ENCODE measurements at regions not wholly inside any gene's neighbourhood (a gene's known extent, or its start where the extent isn't known, plus 50 kb on each side); places are given as distances from the start of the nearest gene placed in this dataset.

GRCh38 chr4:185903205-185903604, 91.2 kb upstream of the SORBS2 start:
- POLR2A ChIA-PET = interaction anchor here (0.6 kb wide), 1 partner anchor 12 kb away, joined by 3 read pairs; no protein-coding TSS in a partner anchor

More at GRCh38 chr4:185903205-185903604, 91.2 kb upstream of the SORBS2 start:
- Histone ChIP-seq H3K36me3 (replicated peaks in 1 of 2; ENCODE audit: control insufficient read depth in 1 of 2, insufficient read depth in 2 of 2, low read length in 1 of 2) (no peaks in the 10 kb centered on the region), H3K27ac (ENCODE audit: low read depth in 2 of 2, low read length in 1 of 2) (no peak overlapping the region), H3K9me3 (no peaks in the 10 kb centered on the region), H3K4me2 (no peak overlapping the region), H2AFZ (ENCODE audit: low read depth) (no peak overlapping the region), H3K9me2 (no peaks in the 10 kb centered on the region), H3F3A (replicated peaks; ENCODE audit: insufficient read depth) (no peaks in the 10 kb centered on the region), H3K4me1 (ENCODE audit: control insufficient read depth in 1 of 2, insufficient read depth in 2 of 2, low read depth in 1 of 2, low read length in 1 of 2) (peaks cover 0 to 4% of the 10 kb centered on the region in 2 experiments; a peak in 1 of 4 replicates), H3K4me3 (ENCODE audit: low read depth in 2 of 2, low read length in 1 of 2) (no peak overlapping the region), H3K27me3 (ENCODE audit: insufficient read depth) (no peaks in the 10 kb centered on the region), H3K9ac (no peak overlapping the region), H4K20me1 (ENCODE audit: insufficient read depth) (no peaks in the 10 kb centered on the region), H3K79me2 (ENCODE audit: insufficient read depth) (no peaks in the 10 kb centered on the region)
- WGBS (ENCODE audit: low lambda C conversion rate) = 92% methylated on average over 1 of the region's 1 CpG
- CTCF ChIA-PET = no interaction called here
- no peak for DNase-seq
- TF ChIP-seq ZBTB33 (IDR thresholded peaks at IDR 0.05; ENCODE audit: borderline replicate concordance, low read depth) (no peak), PBX3 (IDR thresholded peaks at IDR 0.05) (no peak), MAX (IDR thresholded peaks at IDR 0.05; ENCODE audit: low read depth) (no peak), SMC3 (IDR thresholded peaks at IDR 0.05; ENCODE audit: low read depth, low read length) (no peak), YY1 (IDR thresholded peaks at IDR 0.05; ENCODE audit: low read depth) (no peak), NRF1 (IDR thresholded peaks at IDR 0.05; ENCODE audit: low read depth, low read length) (no peak), REST (IDR thresholded peaks at IDR 0.05; ENCODE audit: low read depth, low read length) (no peak), RAD21 (IDR thresholded peaks at IDR 0.05; ENCODE audit: low read length) (no peak), RXRA (IDR thresholded peaks at IDR 0.05; ENCODE audit: borderline replicate concordance, low read depth) (no peak), POLR2AphosphoS5 (IDR thresholded peaks at IDR 0.05; ENCODE audit: low read depth, low read length) (no peak), FOXM1 (IDR thresholded peaks at IDR 0.05; ENCODE audit: low read depth) (no peak), CTCF (IDR thresholded peaks at IDR 0.05) (no peak), CHD2 (IDR thresholded peaks at IDR 0.05; ENCODE audit: low read length, partially characterized antibody) (no peak), FOXJ3 (CRISPR knock-in tag; IDR thresholded peaks at IDR 0.05) (no peak), RCOR1 (IDR thresholded peaks at IDR 0.05; ENCODE audit: low read length) (no peak), TCF12 (IDR thresholded peaks at IDR 0.05) (no peak), EZH2phosphoT487 (IDR thresholded peaks at IDR 0.05; ENCODE audit: borderline replicate concordance, low read depth) (no peak)
